Cardiac fibroblast (primary cell): ENCODE measurements at regions not wholly inside any gene's neighbourhood (a gene's known extent, or its start where the extent isn't known, plus 50 kb on each side); places are given as distances from the start of the nearest gene placed in this dataset.

Experiments used
- DNase-seq, 2 donors: peaks; one replicate each; pipeline versions ENCODE4 v3.0.0 to v3.0.0-alpha.2; 2010; ENCODE audit warnings: low read depth in 2 of 2
- H3K4me3 ChIP-seq, 2 donors: replicated peaks in 1 of 2; 1 replicate in 1 of 2; 2 replicates in 1 of 2; pipeline ENCODE4 v1.5.1; 2011; ENCODE audit warnings: low read depth in 2 of 2, low read length in 2 of 2, mild to moderate bottlenecking in 2 of 2, moderate library complexity in 1 of 2
- TF ChIP-seq, protein P1 (sequence below): IDR thresholded peaks from one replicate; pipeline ENCODE4 v1.5.1; 2011; ENCODE audit warnings: low read depth, mild to moderate bottlenecking, low read length, inconsistent platforms

DNA sequence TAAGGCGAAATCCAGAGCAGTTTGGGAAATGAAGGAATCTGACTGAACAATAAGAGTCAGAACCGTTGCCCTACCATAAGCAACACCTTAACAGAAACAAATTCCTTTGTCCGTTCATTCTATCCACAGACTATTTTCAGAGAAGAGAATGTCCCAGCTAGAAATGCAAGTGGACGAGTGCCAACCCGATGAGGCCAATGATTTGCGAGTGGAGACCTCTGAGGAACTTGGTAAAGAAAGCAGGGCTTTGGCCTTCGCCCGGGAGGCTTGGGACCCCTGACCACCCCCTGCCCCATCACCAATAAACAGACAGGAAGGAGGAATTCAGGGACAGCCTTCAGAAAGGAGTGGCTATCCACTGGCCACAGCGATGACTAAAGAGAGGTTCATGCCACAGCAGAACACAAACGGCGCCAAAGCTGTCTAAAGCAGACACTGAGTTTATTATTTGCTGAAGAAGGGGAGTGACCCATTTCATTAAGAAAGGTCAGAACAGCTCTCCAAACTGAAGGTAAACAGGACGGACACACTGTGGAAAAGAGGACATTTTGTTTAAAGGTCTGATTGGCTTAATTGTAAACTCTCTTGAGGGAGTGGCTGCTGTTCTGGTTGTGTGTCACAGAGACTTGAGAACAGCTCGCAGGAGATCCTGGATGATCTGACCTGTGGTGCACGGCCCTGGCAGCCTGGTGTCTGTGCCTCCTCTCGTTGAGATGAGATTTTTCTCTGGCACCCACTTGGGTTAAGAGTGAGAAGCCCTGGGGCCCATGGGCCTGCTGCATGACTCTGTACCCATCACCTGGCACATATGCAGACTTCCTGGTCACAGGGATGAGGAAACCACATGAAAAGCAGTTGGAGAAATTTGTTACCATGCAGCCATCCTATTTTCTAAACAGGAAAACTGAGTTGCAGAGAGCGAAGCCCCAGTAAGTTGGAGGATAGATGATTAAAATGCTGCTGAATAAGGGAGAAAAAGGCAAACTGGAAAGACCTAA, 142.0 kb upstream of the PZP start:
- TF ChIP-seq, protein P1, sequence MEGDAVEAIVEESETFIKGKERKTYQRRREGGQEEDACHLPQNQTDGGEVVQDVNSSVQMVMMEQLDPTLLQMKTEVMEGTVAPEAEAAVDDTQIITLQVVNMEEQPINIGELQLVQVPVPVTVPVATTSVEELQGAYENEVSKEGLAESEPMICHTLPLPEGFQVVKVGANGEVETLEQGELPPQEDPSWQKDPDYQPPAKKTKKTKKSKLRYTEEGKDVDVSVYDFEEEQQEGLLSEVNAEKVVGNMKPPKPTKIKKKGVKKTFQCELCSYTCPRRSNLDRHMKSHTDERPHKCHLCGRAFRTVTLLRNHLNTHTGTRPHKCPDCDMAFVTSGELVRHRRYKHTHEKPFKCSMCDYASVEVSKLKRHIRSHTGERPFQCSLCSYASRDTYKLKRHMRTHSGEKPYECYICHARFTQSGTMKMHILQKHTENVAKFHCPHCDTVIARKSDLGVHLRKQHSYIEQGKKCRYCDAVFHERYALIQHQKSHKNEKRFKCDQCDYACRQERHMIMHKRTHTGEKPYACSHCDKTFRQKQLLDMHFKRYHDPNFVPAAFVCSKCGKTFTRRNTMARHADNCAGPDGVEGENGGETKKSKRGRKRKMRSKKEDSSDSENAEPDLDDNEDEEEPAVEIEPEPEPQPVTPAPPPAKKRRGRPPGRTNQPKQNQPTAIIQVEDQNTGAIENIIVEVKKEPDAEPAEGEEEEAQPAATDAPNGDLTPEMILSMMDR: no peak
- H3K4me3 ChIP-seq: no peak overlapping the region
- DNase-seq: no peak

DNA sequence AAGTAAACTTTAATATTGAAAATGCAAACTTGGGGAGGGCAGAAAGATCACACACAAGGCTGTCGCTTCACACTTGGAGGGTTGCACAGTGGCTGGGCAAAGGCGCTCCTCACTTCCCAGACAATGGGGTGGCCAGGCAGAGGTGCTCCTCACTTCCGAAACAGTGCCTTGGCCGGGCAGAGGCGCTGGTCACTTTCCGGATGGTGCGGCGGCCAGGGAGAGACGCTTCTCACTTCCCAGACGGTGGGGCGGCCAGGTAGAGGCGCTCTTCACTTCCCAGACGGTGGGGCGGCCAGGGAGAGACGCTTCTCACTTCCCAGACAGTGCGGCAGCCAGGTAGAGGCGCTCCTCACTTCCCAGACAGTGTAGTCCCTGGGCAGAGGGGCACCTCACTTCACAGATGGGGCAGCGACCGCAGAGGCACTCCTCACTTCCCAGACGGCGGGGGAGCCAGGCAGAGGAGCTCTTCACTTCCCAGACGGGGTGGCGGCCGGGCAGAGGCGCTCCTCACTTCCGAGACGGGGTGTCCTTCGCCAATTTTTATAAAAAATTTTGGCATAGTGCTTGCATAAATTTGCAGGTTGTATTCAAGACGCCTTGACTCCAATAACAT, 140.8 kb upstream of the PZP start:
- DNase-seq: no peak
- no peak overlapping the region for H3K4me3 ChIP-seq
- TF ChIP-seq, protein P1: no peak

DNA sequence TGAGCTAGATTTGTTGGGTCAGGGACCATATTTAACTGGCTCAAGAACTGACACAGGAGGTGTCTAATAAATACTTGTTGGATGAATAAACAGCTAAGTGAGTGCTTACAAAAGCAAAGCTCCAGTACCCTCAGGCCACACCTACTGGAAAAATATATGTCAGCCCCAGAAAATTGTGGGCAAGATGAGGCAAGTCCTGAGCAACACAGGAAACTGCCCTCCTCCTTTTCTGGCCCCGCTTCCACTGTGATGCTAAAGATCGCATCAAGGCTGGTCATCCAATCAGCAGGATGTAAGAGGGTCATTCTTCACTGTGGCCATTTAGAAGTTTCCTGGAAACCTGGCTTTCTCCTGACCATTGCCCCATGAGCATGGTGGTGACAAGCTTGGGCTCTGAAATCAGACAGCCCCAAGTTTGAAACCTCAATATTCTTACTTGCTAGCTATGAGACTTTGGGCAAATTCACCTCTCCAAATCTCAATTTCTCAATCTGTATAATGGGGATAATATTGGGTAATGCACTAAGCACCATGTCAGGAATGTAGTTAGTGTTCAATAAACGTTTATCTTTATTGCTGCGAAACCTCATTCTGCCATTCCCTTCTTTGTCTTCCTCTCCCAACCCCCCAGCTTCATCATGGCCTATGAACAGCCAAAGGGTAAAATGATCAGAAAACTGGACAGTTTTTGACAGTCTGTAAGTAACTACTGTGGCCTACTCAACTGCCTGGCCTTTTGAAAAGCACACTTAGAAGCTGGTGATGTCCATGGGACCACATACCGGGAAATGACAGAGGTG, 139.3 kb upstream of the PZP start:
- no peak overlapping the region for H3K4me3 ChIP-seq
- peak; percentile 39 to 51 for DNase-seq
- TF ChIP-seq, protein P1: no peak

DNA sequence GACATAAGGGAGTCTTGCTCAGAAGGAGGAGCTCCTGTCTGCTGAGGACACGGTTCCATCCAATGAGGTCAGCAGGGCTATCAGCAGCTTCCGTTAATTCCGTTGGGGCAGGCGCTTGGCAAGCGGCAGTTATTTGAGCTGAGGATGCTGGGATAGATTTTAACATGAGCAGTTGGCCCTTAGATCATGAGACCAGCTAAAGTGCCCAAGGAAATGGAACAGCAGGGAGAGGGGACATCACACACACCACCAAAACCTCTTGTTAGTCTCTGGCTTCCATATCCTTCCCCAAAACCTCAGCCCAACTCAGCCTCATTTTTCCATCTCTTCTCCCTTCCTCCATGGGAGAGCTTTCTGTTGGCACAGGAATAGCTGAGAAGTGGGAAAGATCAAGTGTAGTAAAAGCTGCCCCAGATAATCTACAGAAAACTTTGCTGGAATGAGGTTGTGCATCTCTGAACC, 138.7 kb upstream of the PZP start:
- no peak overlapping the region for H3K4me3 ChIP-seq
- TF ChIP-seq, protein P1: no peak
- DNase-seq: no peak

DNA sequence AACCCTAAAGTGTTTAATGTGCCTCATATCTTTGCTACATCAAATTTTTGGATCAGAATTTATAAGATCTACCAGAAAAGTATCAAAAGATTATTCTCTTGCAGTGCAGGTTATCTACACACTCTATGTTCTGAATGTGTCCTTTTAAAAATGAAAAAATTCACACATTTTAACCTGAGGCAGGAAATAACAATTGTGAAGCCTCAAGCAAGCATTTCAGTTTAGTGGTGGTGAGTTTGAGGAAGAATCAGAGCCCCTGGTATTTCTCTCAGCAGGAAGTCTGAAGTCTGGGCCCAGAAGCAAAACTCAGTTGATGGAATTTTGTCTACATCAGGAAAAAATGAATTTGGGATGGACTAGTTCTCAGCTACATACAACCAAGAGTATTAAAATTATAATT, 137.0 kb upstream of the PZP start:
- H3K4me3 ChIP-seq: no peak overlapping the region
- no peak for DNase-seq
- TF ChIP-seq, protein P1: no peak

DNA sequence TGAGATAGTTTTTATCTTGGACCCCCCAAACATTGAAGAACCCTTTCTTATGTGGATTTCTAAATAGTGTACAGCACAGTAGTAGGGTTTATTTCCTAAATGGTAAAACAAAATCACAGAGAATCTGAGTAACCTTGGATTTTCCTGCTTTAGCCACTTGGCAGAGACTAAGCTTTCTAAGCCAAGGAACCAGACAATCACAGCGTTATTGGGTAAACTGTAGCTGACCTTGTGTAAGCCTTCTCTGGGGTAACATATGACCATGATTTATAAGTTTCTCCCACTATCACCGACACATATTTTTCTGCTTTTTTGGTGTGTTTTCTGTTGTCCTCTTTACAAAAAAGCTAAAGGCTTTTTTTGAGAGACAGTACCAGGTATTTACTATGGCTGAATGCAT, 136.3 kb upstream of the PZP start:
- H3K4me3 ChIP-seq: no peak overlapping the region
- TF ChIP-seq, protein P1: no peak
- DNase-seq: peak; percentile 9 to 27
